RPMI7951 (cell line): ENCODE measurements at regions not wholly inside any gene's neighbourhood (a gene's known extent, or its start where the extent isn't known, plus 50 kb on each side); places are given as distances from the start of the nearest gene placed in this dataset.

Experiments
- DNase-seq: peaks from one replicate; pipeline ENCODE4 v3.0.0-alpha.2; 2012; ENCODE audit warnings: low read depth

DNA sequence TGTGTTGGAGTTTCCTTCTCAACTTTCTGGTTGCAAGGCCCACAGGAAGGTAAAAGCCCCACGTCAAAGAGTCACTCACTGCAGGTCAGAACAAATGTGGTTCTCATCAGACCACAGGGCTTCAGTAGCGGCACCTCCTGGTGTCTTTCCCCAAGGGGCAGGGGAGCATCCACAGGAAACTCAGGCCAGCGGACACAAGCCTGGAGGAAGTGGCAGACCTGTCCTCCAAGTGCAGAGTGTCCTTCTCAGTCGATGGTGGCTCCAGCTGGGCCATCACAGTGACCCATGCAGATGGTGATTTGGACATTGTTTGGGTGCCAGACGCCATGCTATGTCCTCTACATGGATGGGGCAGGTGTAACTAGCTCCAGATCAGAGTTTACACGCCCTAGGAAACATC lies 84.9 kb downstream of the ACKR3 start:
- DNase-seq: no peak

DNA sequence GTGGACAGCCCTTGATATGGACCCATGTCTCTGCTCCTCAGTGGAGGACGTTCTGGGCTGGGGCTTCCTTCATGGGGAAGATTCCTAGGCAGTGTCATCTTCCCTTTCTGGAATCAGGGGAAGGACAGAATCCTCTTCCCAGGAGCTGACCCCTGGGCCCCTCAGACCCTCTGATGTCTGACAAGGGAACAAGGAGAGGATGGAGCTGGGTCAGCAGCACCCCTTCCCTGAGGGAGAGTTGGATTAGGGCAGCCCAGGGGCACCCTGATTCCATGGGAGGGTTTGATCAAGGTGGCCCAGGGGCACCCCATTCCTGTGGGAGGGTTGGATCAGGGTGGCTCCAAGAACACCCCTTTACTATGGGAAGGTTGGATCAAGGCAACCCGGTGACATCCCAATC lies 86.5 kb downstream of the ACKR3 start:
- no peak for DNase-seq

GRCh38 chr2:236656721-236657120 lies 87.1 kb downstream of the ACKR3 start:
- DNase-seq: no peak

- DNase-seq: no peak
Observed at GRCh38 chr2:236657215-236657614, 87.6 kb downstream of the ACKR3 start.

DNA sequence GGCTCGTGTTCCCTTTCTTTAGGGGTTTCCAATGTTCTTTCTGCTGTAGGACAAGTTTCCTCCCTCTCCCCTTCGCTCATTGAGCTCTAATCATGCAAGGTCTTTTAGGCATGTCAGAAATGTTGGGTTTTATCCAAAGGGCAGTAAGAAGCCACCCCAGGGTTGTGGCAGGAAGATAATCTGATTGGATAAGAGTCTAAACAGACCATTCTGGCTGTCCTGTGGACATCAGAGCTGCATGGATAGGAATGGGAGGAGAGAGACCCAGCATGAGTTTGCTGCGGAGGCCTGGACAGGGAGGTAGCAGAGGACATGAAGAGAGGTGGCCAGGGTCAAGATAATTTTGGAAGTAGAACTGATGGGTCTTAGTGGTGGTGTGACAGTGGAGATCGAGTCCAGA lies 88.2 kb downstream of the ACKR3 start:
- DNase-seq: no peak

GRCh38 chr2:236658974-236659757 lies 89.5 kb downstream of the ACKR3 start:
- no peak for DNase-seq

DNA sequence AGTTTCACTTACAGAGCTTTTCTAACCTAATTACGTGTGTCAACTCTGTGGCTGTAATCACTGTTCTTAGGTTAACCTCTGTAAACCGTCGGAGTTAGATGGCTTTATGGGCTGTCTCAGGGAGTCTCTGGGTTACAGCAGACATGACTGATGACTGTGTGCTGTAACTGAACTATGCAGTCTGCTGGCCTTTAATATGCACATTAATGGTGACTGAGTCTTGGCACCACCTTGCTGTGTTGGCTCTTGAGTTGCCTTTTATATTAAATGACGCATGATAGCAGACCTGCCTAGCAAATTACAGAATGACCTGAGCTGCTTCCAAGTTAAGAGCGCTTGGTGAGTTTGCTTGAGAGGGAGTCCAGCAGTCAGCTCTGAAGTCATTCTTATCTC lies 90.1 kb downstream of the ACKR3 start:
- DNase-seq: peak; percentile 50

DNA sequence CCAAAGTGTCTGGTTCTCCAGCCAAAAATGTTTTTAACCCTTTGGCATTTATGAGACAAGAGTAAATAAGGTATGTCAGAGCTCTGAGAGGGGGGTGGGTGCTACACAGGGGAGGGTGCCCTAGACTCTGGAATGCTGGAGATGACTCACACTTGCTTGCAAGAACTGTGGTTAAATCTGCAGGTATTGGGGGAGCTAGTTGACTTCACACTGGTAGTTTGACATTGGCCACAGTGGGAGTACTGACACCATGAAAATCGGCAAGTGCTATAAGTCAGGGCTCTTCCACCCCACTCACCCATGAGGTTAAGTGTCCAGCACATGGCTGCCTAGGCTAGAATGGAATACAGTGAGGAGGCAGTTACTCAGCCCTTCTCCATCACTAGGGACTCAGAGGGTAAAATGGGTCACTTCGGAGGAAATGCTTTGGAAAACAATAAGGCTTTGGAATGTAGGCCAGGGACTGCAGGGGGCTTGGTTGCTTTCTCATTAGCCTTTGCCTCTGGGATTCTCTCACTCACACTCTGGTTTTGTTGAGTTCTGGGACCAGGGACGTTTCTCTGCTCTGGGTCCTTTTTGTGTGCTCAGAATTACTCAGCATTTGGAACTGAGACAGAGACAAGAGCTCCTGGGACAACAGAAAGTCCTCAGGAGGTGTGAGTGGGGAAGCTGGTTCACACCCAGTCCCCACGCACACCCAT lies 91.6 kb downstream of the ACKR3 start:
- peak; percentile 57 for DNase-seq

DNA sequence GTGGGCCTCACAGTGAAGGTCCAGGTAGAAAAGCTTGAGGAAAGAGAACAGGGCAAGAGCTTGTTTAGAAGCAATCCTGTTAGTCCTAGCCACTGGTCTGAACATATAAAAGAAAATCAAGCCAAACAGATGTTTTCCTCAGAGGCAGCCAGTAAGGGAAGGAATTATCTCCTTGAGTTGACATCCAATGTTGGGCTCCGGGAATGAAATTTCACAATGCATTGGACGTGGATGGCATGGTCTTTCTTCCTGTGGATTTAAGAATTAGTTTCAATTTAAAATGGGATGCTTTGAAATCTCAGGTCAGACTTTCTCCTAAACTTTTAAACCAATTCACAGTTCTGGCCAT lies 92.1 kb downstream of the ACKR3 start:
- DNase-seq: peak; percentile 37

GRCh38 chr2:236662231-236663185 lies 92.9 kb downstream of the ACKR3 start:
- peak; percentile 33 for DNase-seq

- peak; percentile 76 for DNase-seq
Observed at GRCh38 chr2:236663287-236664101, 93.9 kb downstream of the ACKR3 start.

GRCh38 chr2:236664136-236664535 lies 94.5 kb downstream of the ACKR3 start:
- no peak for DNase-seq

DNA sequence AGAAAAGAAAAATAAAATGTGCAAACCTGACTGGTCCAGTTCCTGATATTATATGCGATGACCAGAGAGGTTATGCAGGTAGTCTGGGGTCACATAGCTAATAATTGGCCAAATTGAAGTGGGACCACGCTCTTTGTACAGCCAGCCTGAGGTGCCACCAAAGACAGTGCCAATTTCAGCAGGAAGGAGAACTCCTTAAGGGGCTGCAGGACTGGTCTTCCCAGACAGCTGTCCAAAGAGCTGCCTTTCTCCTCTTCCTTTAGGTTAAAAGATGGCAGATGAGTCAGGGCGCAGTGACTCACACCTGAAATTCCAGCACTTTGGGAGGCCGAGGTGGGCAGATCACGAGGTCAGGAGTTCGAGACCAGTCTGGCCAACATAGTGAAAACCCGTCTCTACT lies 95.5 kb downstream of the ACKR3 start:
- DNase-seq: peak; percentile 62

DNA sequence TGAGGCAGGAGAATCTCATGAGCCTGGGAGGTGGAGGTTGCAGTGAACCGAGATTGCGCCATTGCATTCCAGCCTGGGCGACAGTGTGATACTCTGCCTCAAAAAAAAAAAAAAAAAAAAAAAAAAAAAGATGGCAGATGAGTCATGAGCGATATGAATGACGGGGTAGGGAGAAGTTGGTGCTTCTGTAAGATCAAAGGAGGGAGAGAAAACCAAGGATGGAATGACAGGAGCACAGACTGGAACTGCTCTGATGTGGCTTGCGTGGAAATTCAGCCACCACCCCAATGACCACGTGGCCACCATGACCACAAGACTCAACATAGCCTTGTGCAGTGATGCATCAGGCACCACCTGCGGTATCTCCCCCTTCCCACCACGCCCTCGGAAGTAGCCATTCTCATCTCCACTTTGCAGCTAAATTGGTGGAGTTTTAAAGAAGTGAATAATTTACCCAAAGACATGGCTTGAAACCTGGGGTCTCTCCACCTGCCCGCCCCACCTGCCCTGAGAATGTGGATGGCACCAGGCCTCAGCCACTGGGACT lies 96.0 kb downstream of the ACKR3 start:
- peak; percentile 92 for DNase-seq

DNA sequence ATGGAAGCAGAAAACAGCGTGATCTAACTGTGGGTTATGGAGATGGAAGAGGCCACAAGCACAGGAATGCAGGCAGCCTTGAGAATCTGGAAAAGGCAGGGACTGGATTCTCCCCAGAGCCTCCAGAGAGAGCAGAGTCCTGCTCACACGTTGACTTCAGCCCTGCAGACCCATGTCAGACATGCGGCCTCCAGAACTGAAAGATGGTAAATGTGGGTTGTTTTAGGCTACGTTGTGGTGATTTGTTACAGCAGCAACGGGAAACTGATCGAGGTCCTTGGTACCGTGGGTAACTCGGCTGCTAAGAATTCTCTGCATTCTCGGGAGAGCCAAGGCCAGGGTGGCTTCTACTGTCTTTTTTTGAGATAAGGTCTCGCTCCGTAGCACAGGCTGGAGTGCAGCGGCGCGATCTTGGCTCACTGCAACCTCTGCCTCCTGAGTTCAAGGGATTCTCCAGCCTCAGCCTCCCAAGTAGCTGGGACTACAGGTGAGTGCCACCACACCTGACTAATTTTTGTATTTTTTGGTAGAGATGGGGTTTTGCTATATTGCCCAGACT lies 97.1 kb downstream of the ACKR3 start:
- no peak for DNase-seq

- DNase-seq: no peak
Observed at GRCh38 chr2:236667526-236667925, 97.9 kb downstream of the ACKR3 start.

- DNase-seq: no peak
Observed at GRCh38 chr2:236668531-236668969, 98.9 kb downstream of the ACKR3 start.

- DNase-seq: no peak
Observed at GRCh38 chr2:236670235-236670620, 100.6 kb downstream of the ACKR3 start.

DNA sequence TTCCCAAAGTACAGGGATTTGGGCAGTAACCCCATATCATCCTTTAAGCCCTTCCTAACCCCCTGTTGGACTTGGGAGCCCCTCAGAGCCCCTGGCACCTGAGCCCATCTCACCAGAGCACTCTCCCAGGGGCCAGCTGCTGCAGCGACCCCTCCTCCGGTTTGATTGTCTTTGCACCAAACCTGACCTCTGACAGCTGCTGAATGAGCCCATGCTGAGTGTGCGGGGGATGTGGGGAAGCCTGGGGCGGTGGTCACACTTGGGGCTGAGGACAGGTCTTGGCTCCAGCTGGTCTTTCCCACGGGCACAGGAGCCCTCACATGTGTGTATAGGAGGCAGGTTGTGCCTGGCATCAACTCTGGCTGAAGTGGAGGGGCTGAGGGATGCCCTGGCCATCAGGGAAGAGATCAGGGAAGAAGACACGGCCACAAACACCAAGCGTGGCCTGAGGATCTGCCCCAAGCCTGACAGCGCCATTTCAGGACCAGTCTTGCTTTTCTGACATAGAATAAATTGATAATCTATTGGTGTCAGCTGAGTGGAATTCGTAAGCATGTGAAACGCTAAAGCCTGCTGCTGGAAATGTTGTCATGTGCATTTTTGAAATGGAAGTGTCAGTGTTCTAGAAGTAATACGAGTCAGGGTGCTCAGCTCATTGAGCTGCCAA lies 102.4 kb downstream of the ACKR3 start:
- no peak for DNase-seq

GRCh38 chr2:236672606-236673005 lies 103.0 kb downstream of the ACKR3 start:
- DNase-seq: no peak
